ENCODE measurements at regions not wholly inside any gene's neighbourhood (a gene's known extent, or its start where the extent isn't known, plus 50 kb on each side); places are given as distances from the start of the nearest gene placed in this dataset.
"Not testable (repeated sequence)": the region's sequence is repeated elsewhere in the genome, so short reads cannot be mapped to it uniquely, and the experiment has no call there.

DNA sequence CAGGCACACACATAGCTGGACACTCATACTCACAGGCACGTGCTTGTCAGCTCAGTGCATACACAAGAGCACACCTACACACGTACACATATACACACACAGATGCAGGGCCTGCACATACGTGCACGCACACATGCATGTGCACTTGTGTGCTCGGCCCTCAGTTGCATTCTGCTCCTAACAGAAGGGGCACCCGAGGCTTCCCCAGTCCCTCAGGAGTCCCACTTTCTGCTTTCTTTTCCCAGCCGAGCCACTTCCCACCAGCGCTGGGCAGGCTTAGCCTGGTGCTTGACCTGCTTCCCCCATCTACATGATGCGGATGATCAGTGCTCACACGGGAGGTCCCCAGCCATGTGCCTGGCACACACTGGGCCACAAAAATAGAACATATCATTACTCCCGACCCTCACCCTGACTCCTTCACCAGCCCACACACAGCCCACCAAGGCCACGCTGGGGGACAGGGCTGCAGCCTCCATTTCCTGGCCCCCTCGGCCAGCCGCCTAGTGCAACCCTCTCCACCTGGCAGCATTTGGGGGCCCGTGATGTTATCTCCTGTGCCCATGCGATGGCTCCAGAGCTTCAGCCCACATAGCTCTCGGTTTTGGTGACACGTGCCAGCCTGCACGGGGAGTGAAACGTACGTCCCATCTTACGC, 125.2 kb upstream of the SPACA7 start:
- DNase-seq (ENCODE audit: low spot score), result no peak
- in situ Hi-C loops (cut with HindIII; ENCODE audit: low sequenced_read_pairs), result no loop called here

DNA sequence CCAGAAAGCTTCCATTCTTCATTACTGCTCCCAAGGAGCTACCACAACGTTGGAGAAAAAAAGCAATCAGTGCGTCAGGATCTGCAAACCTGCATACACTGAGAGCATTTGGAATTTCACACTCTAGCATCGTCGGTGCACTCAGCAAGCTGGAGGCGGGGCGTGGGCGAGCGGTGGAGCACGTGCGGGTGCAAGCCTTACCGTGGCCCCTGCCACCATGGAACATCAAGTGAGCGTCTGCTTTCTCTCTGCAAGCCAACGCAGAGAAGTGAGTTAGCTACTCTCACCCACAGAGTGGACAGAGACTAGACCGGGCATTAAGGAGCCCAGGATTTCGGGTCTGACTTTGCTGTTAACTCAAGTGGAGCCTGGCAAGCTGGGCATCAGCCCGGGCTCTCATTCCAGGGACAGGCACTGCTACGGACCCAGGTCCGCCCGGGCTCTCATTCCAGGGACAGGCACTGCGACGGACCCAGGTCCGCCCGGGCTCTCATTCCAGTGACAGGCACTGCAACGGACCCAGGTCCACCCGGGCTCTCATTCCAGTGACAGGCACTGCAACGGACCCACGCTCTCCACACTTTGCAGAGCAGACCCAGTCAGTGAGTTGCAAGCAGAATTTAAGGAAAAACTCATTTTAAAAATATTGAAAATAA, 124.1 kb upstream of the SPACA7 start:
- DNase-seq (ENCODE audit: low spot score), result no peak
- in situ Hi-C loops (cut with HindIII; ENCODE audit: low sequenced_read_pairs), result no loop called here

- in situ Hi-C loops (cut with HindIII; ENCODE audit: low sequenced_read_pairs), result no loop called here
- DNase-seq (ENCODE audit: low spot score), result no peak
Measured at GRCh38 chr13:112252804-112253590, 123.2 kb upstream of the SPACA7 start.

DNA sequence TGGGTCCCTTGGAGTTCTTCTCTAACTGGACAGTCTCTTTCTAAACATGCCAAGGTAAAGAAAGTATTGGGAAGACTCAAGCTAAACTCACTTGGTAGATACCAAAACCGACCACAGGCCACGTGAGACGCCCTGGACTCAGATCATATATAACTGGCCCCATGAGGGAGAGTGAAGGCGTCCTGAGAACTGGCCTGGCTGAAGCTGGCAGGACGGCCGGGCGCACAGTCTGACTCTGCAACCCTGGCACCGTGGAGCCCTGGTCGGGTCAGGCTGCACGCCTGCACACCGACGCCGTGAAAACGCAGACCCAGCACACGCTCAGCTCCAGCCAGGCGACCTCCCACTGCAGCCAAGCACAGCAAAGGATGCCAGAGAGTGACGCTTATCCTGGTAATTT, 122.5 kb upstream of the SPACA7 start:
- no peak for DNase-seq (ENCODE audit: low spot score)
- in situ Hi-C loops (cut with HindIII; ENCODE audit: low sequenced_read_pairs), result no loop called here

DNA sequence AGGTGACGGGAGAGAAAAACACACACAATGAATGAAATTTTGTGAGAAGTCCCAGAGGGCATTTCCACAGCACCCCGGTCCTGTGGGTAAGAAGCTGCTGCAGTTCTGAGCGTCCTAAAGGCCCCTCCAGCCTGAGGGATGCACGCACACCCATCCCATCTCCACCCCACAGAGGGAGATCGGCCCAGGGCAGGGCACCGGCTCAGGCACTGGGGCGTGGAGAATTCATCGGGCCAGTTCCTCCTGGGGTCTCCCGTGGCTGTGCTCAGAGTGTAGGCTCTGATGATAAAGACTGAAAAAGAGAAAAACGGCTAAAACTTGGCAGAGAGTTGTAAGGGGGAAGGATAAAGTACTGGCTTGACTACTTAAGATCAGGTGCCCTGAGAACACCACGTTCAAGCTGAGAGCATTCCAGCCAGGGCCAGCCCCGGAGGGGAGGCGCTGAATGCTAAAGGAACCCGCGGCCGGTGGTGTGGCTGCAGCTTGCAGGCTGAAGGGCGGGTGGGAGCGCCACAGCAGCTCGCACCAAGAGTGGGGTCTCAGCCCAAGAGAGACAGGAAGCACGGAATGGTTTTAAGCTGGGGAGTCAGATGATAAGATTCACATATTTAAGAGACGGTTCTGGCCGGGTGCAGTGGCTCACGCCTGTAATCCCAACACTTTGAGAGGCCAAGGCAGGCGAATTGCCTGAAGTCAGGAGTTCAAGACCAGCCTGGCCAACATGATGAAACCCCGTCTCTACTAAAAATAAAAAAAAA, 121.9 kb upstream of the SPACA7 start:
- in situ Hi-C loops (cut with HindIII; ENCODE audit: low sequenced_read_pairs), result no loop called here
- no peak for DNase-seq (ENCODE audit: low spot score)

- DNase-seq (ENCODE audit: low spot score), result no peak
Measured at GRCh38 chr13:112254900-112255299, 121.3 kb upstream of the SPACA7 start.

DNA sequence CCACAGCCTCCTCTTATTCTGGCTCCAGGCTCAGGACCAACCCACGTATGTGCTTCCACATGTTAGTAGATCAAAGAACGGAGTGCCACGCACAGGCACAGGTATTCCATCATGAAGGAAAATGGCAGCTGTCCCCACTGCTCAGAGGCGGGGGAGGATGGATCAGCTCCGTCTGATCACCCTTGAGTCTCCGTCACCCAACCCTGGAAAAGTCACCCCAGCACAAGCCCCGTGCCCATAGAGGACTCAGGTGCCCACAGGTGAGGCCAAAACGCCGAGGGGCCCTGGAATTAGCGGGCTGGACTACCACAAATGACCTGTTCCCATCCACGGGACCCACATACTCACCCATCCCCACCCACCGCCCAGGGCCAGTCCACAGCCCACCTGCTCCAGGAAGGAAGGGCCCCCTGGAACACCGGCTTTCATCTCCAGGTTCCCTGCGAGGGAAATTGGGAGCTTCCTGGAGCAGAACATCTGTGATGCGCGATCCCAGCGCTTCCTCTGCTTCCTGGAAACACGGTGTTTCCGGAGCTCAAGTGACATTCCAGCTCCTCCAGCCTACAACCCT, 120.5 kb upstream of the SPACA7 start:
- in situ Hi-C loops (cut with HindIII; ENCODE audit: low sequenced_read_pairs), result no loop called here
- DNase-seq (ENCODE audit: low spot score), result no peak

More at GRCh38 chr13:112254900-112255299, 121.3 kb upstream of the SPACA7 start:
- in situ Hi-C loops (cut with HindIII; ENCODE audit: low sequenced_read_pairs), result no loop called here

- in situ Hi-C loops (cut with HindIII; ENCODE audit: low sequenced_read_pairs), result no loop called here
- DNase-seq (ENCODE audit: low spot score), result no peak
Measured at GRCh38 chr13:112256716-112257494, 119.2 kb upstream of the SPACA7 start.

DNA sequence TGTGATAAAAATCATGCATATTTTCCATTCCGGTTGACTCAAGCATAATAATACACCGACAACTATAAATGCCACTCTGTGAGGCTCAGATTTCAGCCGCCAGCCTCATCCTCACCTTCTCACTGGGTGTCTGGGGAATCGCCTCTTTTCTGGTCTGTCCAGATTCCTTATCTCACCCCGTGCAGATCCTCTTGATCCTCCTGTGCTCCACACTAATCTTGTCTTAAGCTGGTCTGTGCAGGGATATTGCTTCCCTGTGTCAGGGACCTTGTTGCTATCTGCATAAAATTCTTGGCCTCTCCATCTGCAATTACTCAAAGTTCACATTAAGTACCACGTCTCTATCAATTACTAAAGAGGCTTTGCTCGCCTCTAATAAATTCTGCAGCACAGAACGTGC, 116.6 kb upstream of the SPACA7 start:
- no peak for DNase-seq (ENCODE audit: low spot score)
- in situ Hi-C loops (cut with HindIII; ENCODE audit: low sequenced_read_pairs), result no loop called here

DNA sequence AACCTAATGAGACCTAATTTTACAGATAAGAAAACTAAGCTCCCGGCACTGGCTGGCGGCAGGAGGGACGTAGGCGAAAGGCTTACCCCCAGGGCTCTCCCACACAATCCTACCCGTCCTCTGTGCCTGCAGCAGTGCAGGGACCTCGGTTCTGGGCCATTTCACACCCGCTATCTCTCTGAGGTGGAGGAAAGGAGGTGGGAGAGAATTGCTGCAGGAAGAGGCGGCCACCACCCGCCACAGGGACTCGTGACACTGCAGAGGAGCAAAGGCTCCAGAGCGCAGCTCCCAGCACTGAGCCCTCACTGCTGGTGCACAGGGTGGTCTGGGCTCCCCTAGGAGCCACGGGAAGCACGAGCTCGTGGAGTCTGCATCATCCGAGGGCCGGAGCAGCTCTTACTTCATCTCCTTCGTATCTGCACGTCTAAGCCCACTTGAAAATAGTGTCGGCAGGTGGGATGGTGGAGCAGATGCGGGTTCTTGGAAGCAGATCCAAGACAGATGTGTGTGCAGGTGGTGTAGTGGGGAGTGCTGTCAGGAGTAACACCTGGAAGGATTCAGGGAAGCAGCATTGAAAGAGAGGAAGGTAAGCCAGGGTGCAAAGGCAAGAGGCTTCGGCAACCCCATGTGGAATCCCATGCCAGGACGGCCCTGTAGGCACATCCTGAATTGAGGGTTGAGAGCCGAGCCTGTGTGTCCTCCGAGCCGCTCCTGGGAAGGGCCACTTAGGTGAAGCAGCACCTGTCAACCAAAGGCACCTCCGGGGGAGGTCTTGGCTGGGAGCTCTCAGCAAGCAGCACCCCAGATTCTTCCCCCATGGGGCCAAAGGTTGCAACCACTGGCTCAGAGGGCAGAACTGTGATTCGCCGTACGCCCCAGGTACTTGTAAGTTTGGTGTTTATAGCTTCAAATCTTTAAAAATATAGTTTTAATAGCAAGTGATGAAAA, 115.8 kb upstream of the SPACA7 start:
- no peak for DNase-seq (ENCODE audit: low spot score)
- in situ Hi-C loops (cut with HindIII; ENCODE audit: low sequenced_read_pairs), result no loop called here

DNA sequence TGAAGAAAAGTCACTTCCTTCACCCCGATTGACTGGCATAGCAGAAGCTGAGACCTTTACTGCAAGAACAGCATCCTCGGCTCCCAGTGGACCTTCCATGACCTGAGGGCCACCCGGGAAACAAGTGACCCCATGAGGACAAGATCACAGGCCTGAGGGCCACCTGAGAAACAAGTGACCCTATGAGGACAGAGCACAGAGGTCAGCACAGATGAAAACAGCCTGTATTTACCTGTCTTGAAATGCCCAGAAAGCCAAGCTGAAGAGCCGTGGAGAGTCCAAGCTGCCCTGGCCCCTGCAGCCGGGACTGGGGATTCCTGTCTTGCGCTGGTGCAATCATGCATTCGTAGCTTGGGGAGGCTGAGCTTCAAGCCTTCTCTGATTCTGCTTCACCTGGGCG, 114.2 kb upstream of the SPACA7 start:
- DNase-seq (ENCODE audit: low spot score), result no peak
- in situ Hi-C loops (cut with HindIII; ENCODE audit: low sequenced_read_pairs), result no loop called here

DNA sequence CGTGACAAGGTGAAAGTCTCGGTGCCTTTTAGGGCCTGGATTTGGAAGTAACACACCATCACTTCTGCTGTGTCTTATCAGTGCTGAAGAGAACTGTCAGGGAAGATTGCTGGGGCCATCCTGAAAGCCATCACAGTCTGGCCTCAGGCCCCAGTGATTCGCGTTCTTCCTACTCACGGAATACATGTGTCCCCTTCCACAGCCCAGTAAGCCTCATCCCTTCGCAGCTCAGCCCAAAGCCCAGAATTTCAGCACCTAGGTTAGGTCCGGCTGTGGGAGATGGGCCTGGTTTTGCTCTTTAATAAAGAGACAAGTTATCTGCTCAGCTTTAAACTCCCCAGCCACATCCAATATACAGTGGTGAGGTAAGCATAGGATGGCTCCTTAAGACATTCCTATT, 113.0 kb upstream of the SPACA7 start:
- in situ Hi-C loops (cut with HindIII; ENCODE audit: low sequenced_read_pairs), result no loop called here
- no peak for DNase-seq (ENCODE audit: low spot score)

- in situ Hi-C loops (cut with HindIII; ENCODE audit: low sequenced_read_pairs), result no loop called here
- DNase-seq (ENCODE audit: low spot score), result no peak
Measured at GRCh38 chr13:112267660-112268059, 108.5 kb upstream of the SPACA7 start.

GRCh38 chr13:112270951-112271350, 105.2 kb upstream of the SPACA7 start:
- in situ Hi-C loops (cut with HindIII; ENCODE audit: low sequenced_read_pairs), result no loop called here

DNA sequence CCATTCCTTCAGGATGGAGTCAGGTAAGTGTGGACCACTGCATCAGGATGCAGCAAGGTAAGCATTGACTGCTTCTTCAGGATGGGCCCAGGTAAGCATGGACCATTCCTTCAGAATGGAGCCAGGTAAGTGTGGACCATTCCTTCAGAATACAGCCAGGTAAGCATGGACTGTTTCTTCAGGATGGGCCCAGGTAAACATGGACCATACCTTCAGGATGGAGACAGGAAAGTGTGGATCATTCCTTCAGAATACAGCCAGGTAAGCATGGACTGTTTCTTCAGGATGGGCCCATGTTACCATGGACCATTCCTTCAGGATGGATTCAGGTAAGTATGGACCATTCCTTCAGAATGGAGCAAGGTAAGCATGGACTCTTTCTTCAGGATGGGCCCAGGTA, 89.4 kb upstream of the SPACA7 start:
- not testable (repeated sequence) for DNase-seq (ENCODE audit: low spot score)

More at GRCh38 chr13:112270951-112271350, 105.2 kb upstream of the SPACA7 start:
- no peak for DNase-seq (ENCODE audit: low spot score)

DNA sequence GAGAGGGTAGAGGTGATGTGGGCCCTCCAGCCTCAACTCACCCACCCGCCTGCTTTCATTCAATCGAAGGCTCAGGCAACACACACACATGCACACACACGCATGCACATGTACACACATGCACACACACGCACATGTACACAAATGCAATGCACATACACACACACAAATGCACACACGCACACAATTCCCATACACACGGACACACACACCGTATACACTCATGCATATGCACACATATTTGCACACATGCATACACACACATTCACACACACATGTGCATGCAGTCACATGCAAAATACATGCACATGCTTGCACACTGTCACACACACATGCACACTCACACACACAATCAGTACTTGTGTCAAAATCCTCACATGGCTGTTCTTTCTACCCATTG, 55.9 kb upstream of the SPACA7 start:
- in situ Hi-C loops (cut with HindIII; ENCODE audit: low sequenced_read_pairs), result no loop called here
- DNase-seq (ENCODE audit: low spot score), result no peak

More for the DNA sequence above, 89.4 kb upstream of the SPACA7 start:
- in situ Hi-C loops (cut with HindIII; ENCODE audit: low sequenced_read_pairs), result not testable (repeated sequence)

GRCh38 chr13:112322557-112322956, 53.6 kb upstream of the SPACA7 start:
- in situ Hi-C loops (cut with HindIII; ENCODE audit: low sequenced_read_pairs), result no loop called here
- DNase-seq (ENCODE audit: low spot score), result no peak

DNA sequence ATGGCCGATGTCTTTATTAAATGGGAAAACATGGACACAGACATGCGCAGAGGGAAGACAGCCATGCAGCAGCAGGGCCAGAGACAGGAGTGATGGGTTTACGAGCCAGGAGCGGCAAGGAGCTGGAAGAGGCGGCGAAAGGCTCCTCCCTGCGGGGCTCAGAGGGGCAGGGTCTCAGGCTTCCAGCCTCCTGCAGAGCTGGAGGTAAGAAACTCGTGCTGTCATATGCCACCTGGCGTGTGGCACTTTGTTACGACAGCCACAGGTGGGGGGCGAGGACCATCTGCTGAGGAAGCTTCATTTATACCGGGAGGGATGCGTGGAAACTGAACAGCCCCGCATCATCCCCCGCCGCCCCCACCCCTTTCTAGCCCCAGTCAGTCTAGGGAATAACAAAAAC, 52.0 kb upstream of the SPACA7 start:
- no peak for DNase-seq (ENCODE audit: low spot score)
- in situ Hi-C loops (cut with HindIII; ENCODE audit: low sequenced_read_pairs), result no loop called here

All from G401 (cell line).